ENCODE measurements at regions not wholly inside any gene's neighbourhood (a gene's known extent, or its start where the extent isn't known, plus 50 kb on each side); places are given as distances from the start of the nearest gene placed in this dataset.

DNA sequence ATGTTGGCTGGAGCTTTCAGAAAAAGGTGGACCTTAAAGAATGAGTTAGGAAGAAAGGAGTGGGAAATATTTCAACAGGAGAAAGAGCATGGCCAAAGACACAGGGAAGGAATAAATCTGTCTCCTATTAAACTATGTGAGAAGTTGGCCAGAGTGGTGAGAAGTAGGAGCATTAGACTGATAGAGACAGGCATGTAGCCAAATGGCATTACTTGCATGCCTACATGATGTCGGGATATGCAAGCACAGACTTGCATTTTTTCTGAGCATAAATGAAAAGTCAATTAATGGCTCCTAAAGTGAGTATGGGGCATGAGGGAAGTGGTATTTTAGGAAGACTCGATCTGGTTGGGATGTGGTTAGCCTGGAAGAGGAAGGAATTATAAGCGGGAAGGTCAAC, 279.6 kb upstream of the PITX2 start:
- TF ChIP-seq, protein P1, sequence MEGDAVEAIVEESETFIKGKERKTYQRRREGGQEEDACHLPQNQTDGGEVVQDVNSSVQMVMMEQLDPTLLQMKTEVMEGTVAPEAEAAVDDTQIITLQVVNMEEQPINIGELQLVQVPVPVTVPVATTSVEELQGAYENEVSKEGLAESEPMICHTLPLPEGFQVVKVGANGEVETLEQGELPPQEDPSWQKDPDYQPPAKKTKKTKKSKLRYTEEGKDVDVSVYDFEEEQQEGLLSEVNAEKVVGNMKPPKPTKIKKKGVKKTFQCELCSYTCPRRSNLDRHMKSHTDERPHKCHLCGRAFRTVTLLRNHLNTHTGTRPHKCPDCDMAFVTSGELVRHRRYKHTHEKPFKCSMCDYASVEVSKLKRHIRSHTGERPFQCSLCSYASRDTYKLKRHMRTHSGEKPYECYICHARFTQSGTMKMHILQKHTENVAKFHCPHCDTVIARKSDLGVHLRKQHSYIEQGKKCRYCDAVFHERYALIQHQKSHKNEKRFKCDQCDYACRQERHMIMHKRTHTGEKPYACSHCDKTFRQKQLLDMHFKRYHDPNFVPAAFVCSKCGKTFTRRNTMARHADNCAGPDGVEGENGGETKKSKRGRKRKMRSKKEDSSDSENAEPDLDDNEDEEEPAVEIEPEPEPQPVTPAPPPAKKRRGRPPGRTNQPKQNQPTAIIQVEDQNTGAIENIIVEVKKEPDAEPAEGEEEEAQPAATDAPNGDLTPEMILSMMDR (IDR thresholded peaks at IDR 0.05), result no peak
- no peak for TF ChIP-seq POLR2A (IDR thresholded peaks at IDR 0.05)

Measured in right lobe of liver (tissue), 4 donors.